ENCODE measurements at regions not wholly inside any gene's neighbourhood (a gene's known extent, or its start where the extent isn't known, plus 50 kb on each side); places are given as distances from the start of the nearest gene placed in this dataset.

- H3K36me3 ChIP-seq (ENCODE audit: control insufficient read depth, insufficient read depth, low read length): no peaks in the 10 kb centered on the region
- H3K4me1 ChIP-seq (ENCODE audit: control insufficient read depth, insufficient read depth, low read length): no peaks in the 10 kb centered on the region
- H3K27me3 ChIP-seq (ENCODE audit: control insufficient read depth, insufficient read depth, low read length): no peaks in the 10 kb centered on the region
- H3K9me3 ChIP-seq (ENCODE audit: control insufficient read depth, low read length): no peaks in the 10 kb centered on the region
- H3K4me3 ChIP-seq (ENCODE audit: low read length): no peak overlapping the region
- H3K9ac ChIP-seq (ENCODE audit: low read length): no peak overlapping the region
These were observed 73.8 kb downstream of the IRX2 start for GRCh38 chr5:2677689-2678088.

DNA sequence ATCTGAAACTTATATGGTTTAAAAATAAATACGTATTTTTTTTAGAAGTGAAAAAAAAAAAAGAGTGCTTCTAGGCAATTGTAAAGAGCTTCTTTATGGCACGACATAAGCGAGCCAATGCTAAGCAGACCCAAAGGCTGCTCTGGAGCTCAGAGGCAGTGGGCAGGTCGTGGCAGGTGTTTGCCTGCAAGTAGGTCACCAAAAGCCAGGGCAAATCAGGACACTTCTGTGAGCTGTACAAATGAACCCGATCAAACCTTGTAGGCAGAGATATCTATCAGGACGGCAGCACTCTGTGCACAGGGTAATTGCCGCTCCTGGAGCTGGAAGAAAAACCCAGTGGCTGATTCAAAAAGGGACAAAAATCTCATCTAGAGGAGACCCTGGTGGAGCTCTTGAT lies 75.9 kb downstream of the IRX2 start:
- no peaks in the 10 kb centered on the region for H3K36me3 ChIP-seq (ENCODE audit: control insufficient read depth, insufficient read depth, low read length)
- H3K27me3 ChIP-seq (ENCODE audit: control insufficient read depth, insufficient read depth, low read length): no peaks in the 10 kb centered on the region
- no peaks in the 10 kb centered on the region for H3K9me3 ChIP-seq (ENCODE audit: control insufficient read depth, low read length)
- H3K9ac ChIP-seq (ENCODE audit: low read length): no peak overlapping the region
- H3K4me1 ChIP-seq (ENCODE audit: control insufficient read depth, insufficient read depth, low read length): no peaks in the 10 kb centered on the region
- H3K4me3 ChIP-seq (ENCODE audit: low read length): no peak overlapping the region

DNA sequence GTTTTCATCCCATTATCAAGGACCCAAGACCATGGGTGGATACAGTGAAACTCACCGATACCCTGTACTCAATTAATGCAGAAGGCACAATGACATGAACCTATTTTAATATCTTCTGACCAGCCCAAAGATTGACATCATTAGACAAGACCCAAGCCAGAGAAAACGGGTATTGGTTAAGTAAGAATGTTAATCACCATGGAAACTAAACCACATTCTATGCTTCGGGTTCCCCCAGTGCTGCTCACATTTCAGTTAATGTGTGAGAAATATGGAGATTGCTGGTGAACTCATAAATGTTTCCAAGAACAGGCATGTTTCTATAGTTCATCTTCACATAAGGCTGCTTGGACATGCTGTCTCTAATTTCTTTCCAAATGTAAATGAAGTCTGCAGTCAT lies 77.0 kb downstream of the IRX2 start:
- no peaks in the 10 kb centered on the region for H3K4me1 ChIP-seq (ENCODE audit: control insufficient read depth, insufficient read depth, low read length)
- H3K36me3 ChIP-seq (ENCODE audit: control insufficient read depth, insufficient read depth, low read length): no peaks in the 10 kb centered on the region
- no peak overlapping the region for H3K9ac ChIP-seq (ENCODE audit: low read length)
- H3K27me3 ChIP-seq (ENCODE audit: control insufficient read depth, insufficient read depth, low read length): no peaks in the 10 kb centered on the region
- H3K9me3 ChIP-seq (ENCODE audit: control insufficient read depth, low read length): no peaks in the 10 kb centered on the region
- H3K4me3 ChIP-seq (ENCODE audit: low read length): no peak overlapping the region

- Histone ChIP-seq H3K27me3 (ENCODE audit: control insufficient read depth, insufficient read depth, low read length) (no peaks in the 10 kb centered on the region), H3K9ac (ENCODE audit: low read length) (no peak overlapping the region), H3K4me1 (ENCODE audit: control insufficient read depth, insufficient read depth, low read length) (no peaks in the 10 kb centered on the region), H3K4me3 (ENCODE audit: low read length) (no peak overlapping the region), H3K9me3 (ENCODE audit: control insufficient read depth, low read length) (no peaks in the 10 kb centered on the region), H3K36me3 (ENCODE audit: control insufficient read depth, insufficient read depth, low read length) (no peaks in the 10 kb centered on the region)
These were observed 80.5 kb downstream of the IRX2 start for GRCh38 chr5:2670940-2671339.

- no peak overlapping the region for H3K9ac ChIP-seq (ENCODE audit: low read length)
- H3K4me1 ChIP-seq (ENCODE audit: control insufficient read depth, insufficient read depth, low read length): no peaks in the 10 kb centered on the region
- H3K4me3 ChIP-seq (ENCODE audit: low read length): no peak overlapping the region
- H3K27me3 ChIP-seq (ENCODE audit: control insufficient read depth, insufficient read depth, low read length): no peaks in the 10 kb centered on the region
- no peaks in the 10 kb centered on the region for H3K9me3 ChIP-seq (ENCODE audit: control insufficient read depth, low read length)
- H3K36me3 ChIP-seq (ENCODE audit: control insufficient read depth, insufficient read depth, low read length): no peaks in the 10 kb centered on the region
These were observed 81.6 kb downstream of the IRX2 start for GRCh38 chr5:2669913-2670312.

GRCh38 chr5:2669259-2669658 lies 82.2 kb downstream of the IRX2 start:
- Histone ChIP-seq H3K4me3 (ENCODE audit: low read length) (no peak overlapping the region), H3K9ac (ENCODE audit: low read length) (no peak overlapping the region), H3K27me3 (ENCODE audit: control insufficient read depth, insufficient read depth, low read length) (no peaks in the 10 kb centered on the region), H3K36me3 (ENCODE audit: control insufficient read depth, insufficient read depth, low read length) (no peaks in the 10 kb centered on the region), H3K9me3 (ENCODE audit: control insufficient read depth, low read length) (no peaks in the 10 kb centered on the region), H3K4me1 (ENCODE audit: control insufficient read depth, insufficient read depth, low read length) (no peaks in the 10 kb centered on the region)

- Histone ChIP-seq H3K27me3 (ENCODE audit: control insufficient read depth, insufficient read depth, low read length) (no peaks in the 10 kb centered on the region), H3K36me3 (ENCODE audit: control insufficient read depth, insufficient read depth, low read length) (no peaks in the 10 kb centered on the region), H3K9me3 (ENCODE audit: control insufficient read depth, low read length) (no peaks in the 10 kb centered on the region), H3K4me3 (ENCODE audit: low read length) (no peak overlapping the region), H3K9ac (ENCODE audit: low read length) (no peak overlapping the region), H3K4me1 (ENCODE audit: control insufficient read depth, insufficient read depth, low read length) (no peaks in the 10 kb centered on the region)
These were observed 85.4 kb downstream of the IRX2 start for GRCh38 chr5:2666081-2666480.

DNA sequence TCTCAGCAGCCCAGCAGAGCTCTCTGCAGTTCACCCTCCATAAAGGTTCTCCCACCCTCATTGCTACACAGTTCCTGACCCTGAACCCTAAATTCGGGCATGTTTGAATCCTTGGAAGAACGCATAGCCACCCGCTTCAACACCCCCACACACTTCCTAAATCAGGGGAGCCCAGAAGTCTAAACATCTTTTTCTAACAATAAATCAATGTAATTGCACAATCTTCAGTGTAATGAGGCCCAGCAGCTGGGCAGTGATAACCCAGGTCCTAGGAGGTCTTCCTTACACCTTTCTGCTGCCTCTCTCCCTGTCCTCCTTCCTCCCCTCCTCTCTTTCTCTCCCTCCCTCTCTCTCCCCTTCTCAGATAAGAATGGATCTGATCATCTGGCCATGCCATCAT lies 88.0 kb downstream of the IRX2 start:
- Histone ChIP-seq H3K9me3 (ENCODE audit: control insufficient read depth, low read length) (no peaks in the 10 kb centered on the region), H3K27me3 (ENCODE audit: control insufficient read depth, insufficient read depth, low read length) (peaks cover 2% of the 10 kb centered on the region), H3K4me1 (ENCODE audit: control insufficient read depth, insufficient read depth, low read length) (no peaks in the 10 kb centered on the region), H3K4me3 (ENCODE audit: low read length) (no peak overlapping the region), H3K9ac (ENCODE audit: low read length) (no peak overlapping the region), H3K36me3 (ENCODE audit: control insufficient read depth, insufficient read depth, low read length) (no peaks in the 10 kb centered on the region)

DNA sequence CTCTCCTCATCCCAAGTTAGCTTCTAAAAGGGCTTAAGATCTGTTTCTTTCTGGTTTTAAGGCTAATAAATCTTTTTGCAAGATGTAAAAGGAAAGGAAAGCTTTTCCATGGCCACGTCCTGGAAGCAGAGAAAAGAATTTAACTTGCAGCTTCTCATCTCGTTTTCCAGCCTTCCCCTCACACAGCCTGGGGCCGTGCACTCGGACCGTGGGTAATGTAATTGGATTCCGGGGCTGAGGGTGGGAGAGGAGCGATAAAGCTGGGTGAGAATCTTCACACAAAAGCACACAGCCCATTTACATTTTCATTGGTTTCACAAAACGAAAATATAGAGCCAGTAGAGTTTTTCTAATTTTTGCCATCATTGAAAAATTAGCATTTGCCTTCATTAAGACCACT lies 91.2 kb downstream of the IRX2 start:
- Histone ChIP-seq H3K4me1 (ENCODE audit: control insufficient read depth, insufficient read depth, low read length) (no peaks in the 10 kb centered on the region), H3K4me3 (ENCODE audit: low read length) (no peak overlapping the region), H3K36me3 (ENCODE audit: control insufficient read depth, insufficient read depth, low read length) (no peaks in the 10 kb centered on the region), H3K27me3 (ENCODE audit: control insufficient read depth, insufficient read depth, low read length) (peaks cover 2% of the 10 kb centered on the region), H3K9ac (ENCODE audit: low read length) (no peak overlapping the region), H3K9me3 (ENCODE audit: control insufficient read depth, low read length) (no peaks in the 10 kb centered on the region)

GRCh38 chr5:2658881-2659470 lies 92.5 kb downstream of the IRX2 start:
- H3K4me1 ChIP-seq (ENCODE audit: control insufficient read depth, insufficient read depth, low read length): no peaks in the 10 kb centered on the region
- H3K9me3 ChIP-seq (ENCODE audit: control insufficient read depth, low read length): no peaks in the 10 kb centered on the region
- no peak overlapping the region for H3K4me3 ChIP-seq (ENCODE audit: low read length)
- no peaks in the 10 kb centered on the region for H3K36me3 ChIP-seq (ENCODE audit: control insufficient read depth, insufficient read depth, low read length)
- H3K27me3 ChIP-seq (ENCODE audit: control insufficient read depth, insufficient read depth, low read length): peaks cover 2% of the 10 kb centered on the region
- H3K9ac ChIP-seq (ENCODE audit: low read length): no peak overlapping the region

DNA sequence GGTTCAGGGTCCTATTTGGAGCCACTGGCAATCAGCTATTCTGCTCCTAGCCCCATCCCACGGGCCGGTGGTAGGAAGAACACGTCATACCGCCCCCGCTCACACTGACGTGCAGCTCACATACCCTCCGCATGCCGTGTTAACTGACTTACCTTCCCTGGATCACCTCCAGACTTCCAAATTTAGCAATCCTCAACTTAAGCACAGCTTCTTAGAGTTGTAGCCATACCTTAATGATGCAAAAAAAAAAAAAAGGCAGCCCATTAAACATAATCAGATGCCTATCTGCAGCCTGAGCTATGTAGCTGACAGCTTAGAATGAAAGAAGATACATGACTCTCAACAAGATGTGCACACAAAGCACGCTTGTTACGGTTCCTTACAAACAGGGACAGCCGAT lies 93.0 kb downstream of the IRX2 start:
- H3K27me3 ChIP-seq (ENCODE audit: control insufficient read depth, insufficient read depth, low read length): peaks cover 2% of the 10 kb centered on the region
- no peaks in the 10 kb centered on the region for H3K4me1 ChIP-seq (ENCODE audit: control insufficient read depth, insufficient read depth, low read length)
- H3K9ac ChIP-seq (ENCODE audit: low read length): no peak overlapping the region
- no peak overlapping the region for H3K4me3 ChIP-seq (ENCODE audit: low read length)
- H3K36me3 ChIP-seq (ENCODE audit: control insufficient read depth, insufficient read depth, low read length): no peaks in the 10 kb centered on the region
- no peaks in the 10 kb centered on the region for H3K9me3 ChIP-seq (ENCODE audit: control insufficient read depth, low read length)

DNA sequence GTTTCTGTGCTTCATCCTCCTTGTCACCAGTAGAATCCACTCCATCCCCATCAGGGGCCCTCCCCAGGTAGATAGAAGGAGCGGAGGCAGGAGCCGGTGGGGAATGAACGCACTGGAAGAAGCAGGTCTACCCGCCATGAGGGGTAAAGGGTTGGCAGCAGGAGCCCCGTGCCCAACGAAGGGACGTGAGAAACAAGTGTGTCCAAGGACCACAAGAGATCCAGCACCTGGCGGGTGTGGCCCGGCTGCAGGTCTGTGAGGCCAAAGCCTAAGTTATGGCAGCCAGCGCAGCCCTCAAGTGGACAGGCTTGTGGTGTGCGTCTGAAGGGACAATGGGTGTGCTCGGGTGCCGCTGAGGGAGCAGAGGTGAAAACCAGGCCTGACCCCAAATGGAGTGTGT lies 94.3 kb downstream of the IRX2 start:
- no peaks in the 10 kb centered on the region for H3K4me1 ChIP-seq (ENCODE audit: control insufficient read depth, insufficient read depth, low read length)
- H3K36me3 ChIP-seq (ENCODE audit: control insufficient read depth, insufficient read depth, low read length): no peaks in the 10 kb centered on the region
- no peak overlapping the region for H3K4me3 ChIP-seq (ENCODE audit: low read length)
- no peaks in the 10 kb centered on the region for H3K9me3 ChIP-seq (ENCODE audit: control insufficient read depth, low read length)
- H3K27me3 ChIP-seq (ENCODE audit: control insufficient read depth, insufficient read depth, low read length): peaks cover 2% of the 10 kb centered on the region
- H3K9ac ChIP-seq (ENCODE audit: low read length): no peak overlapping the region

DNA sequence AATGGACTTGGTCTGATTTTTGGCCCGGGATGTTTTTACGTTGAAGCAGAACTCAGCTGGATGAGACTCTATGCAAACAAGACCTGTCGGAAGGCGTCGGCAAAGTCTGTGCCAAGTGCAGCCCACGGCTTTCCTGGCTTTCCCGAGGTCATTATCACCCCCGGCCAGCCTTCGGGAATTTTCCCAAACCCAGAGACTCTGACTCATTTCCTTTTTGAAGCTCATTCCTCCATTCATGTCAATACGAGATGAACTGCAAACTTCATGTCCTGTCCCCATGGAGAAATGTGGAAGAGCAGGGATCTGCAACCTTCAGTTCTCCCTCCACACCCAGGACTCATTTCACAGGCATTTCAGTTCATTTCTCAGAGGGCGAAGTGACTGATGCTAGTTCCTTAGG lies 95.3 kb downstream of the IRX2 start:
- Histone ChIP-seq H3K27me3 (ENCODE audit: control insufficient read depth, insufficient read depth, low read length) (peaks cover 2% of the 10 kb centered on the region), H3K36me3 (ENCODE audit: control insufficient read depth, insufficient read depth, low read length) (no peaks in the 10 kb centered on the region), H3K4me3 (ENCODE audit: low read length) (no peak overlapping the region), H3K9me3 (ENCODE audit: control insufficient read depth, low read length) (no peaks in the 10 kb centered on the region), H3K9ac (ENCODE audit: low read length) (no peak overlapping the region), H3K4me1 (ENCODE audit: control insufficient read depth, insufficient read depth, low read length) (no peaks in the 10 kb centered on the region)

Data from mucosa of stomach (tissue), 1 donor.